ENCODE measurements at regions not wholly inside any gene's neighbourhood (a gene's known extent, or its start where the extent isn't known, plus 50 kb on each side); places are given as distances from the start of the nearest gene placed in this dataset.

DNA sequence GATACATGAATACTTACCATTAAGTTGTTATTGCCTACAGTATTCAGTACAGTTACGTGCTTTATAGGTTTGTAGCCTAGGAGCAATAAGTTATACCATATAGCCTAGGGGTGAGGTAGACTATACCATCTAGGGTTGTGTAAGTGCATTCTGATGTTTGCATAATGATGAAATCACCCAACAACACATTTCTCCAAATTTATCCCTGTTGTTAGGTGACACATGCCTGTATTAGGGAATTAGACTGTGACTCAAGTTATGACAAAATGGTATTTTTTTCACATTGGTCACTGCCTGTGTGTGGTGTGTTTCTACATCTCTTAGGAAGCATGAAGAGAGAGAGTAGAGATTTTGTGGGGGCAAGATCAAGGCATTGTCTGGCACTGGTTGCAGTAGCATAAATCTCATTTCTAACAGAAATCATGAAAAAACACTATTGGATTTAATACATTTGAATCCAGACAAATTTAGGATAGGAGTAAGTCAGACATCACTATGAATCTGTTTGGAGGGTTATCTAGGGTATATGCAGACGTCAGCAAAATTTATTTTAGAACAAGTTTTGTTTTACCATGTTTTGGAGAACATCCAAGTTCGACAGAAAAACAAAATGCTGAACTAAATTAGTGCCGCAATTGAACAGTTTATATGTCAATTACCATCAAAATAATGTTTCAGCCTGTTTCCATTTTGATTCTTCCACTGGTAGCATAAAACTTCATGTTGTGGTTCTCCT, 332.1 kb downstream of the LMO7 start:
- no peaks in the 10 kb centered on the region for H3K27me3 ChIP-seq (ENCODE audit: control insufficient read depth in 2 of 2, insufficient read depth in 2 of 2, low read length in 2 of 2)
- TF ChIP-seq, protein P1, sequence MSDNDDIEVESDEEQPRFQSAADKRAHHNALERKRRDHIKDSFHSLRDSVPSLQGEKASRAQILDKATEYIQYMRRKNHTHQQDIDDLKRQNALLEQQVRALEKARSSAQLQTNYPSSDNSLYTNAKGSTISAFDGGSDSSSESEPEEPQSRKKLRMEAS (IDR thresholded peaks at IDR 0.05; ENCODE audit: insufficient read depth, insufficient read length) = no peak
- TF ChIP-seq FOS (IDR thresholded peaks at IDR 0.05; ENCODE audit: borderline replicate concordance, insufficient read depth, low read length) = no peak
- no peak for TF ChIP-seq POLR2AphosphoS5 (IDR thresholded peaks at IDR 0.05; ENCODE audit: insufficient read depth, low read depth, low read length)
- no peak for TF ChIP-seq CTCF (IDR thresholded peaks at IDR 0.05; ENCODE audit: extremely low read depth in 1 of 2, insufficient read depth in 1 of 2, low read depth in 1 of 2, low read length in 2 of 2)
- TF ChIP-seq POLR2A (IDR thresholded peaks at IDR 0.05; ENCODE audit: low read depth, low read length) = no peak
- no peak for TF ChIP-seq EZH2 (IDR thresholded peaks at IDR 0.05; ENCODE audit: borderline replicate concordance, low read depth, low read length, severe bottlenecking)
- no peak for TF ChIP-seq MYC (IDR thresholded peaks at IDR 0.05; ENCODE audit: low read depth, low read length)
- no peak for TF ChIP-seq GATA2 (IDR thresholded peaks at IDR 0.05; ENCODE audit: insufficient read depth, insufficient read length, low read depth, low read length)
- no peak for TF ChIP-seq JUN (IDR thresholded peaks at IDR 0.05; ENCODE audit: borderline replicate concordance, insufficient read depth, insufficient read length, low read depth)
- H3K27ac ChIP-seq (ENCODE audit: insufficient read depth, low read depth, low read length) = no peak overlapping the region
- H3K36me3 ChIP-seq (ENCODE audit: control insufficient read depth in 2 of 2, extremely low read depth in 1 of 2, insufficient read depth in 2 of 2, low read length in 2 of 2) = no peaks in the 10 kb centered on the region
- intact Hi-C loops (cut with micrococcal nuclease) = no loop called here
- no peaks in the 10 kb centered on the region for H3K4me1 ChIP-seq (ENCODE audit: control insufficient read depth, extremely low read depth, insufficient read depth, low read length)
- H3K9me1 ChIP-seq (replicated peaks; ENCODE audit: control insufficient read depth, extremely low read depth, insufficient read depth, low read length) = no peaks in the 10 kb centered on the region
- CTCF ChIA-PET = no interaction called here
- H3K4me3 ChIP-seq (replicated peaks in 1 of 3; ENCODE audit: insufficient read depth in 1 of 3, low read depth in 1 of 3, low read length in 3 of 3) = no peak overlapping the region
- no peaks in the 10 kb centered on the region for H4K20me1 ChIP-seq (replicated peaks; ENCODE audit: control insufficient read depth, extremely low read depth, insufficient read depth, low read length)
- dilution Hi-C loops (cut with MboI; ENCODE audit: extremely low pct_ligation_motif_present, low sequenced_read_pairs) = no loop called here
- H3K9me3 ChIP-seq (replicated peaks; ENCODE audit: control insufficient read depth, insufficient read depth, low read length) = no peaks in the 10 kb centered on the region
- no TSS peak for BruUV-seq (replicated peaks)
- H3K9ac ChIP-seq (replicated peaks; ENCODE audit: extremely low read depth, insufficient read depth, low read length) = no peak overlapping the region
- H2AFZ ChIP-seq (ENCODE audit: low read depth, low read length) = no peak overlapping the region
- H3K4me2 ChIP-seq (ENCODE audit: insufficient read depth, low read length) = no peak overlapping the region
- no peaks in the 10 kb centered on the region for H3K79me2 ChIP-seq (ENCODE audit: control insufficient read depth, insufficient read depth, low read length)
- POLR2A ChIA-PET = no interaction called here
- DNase-seq (ENCODE audit: low read depth, low spot score) (no peak), FAIRE-seq (no peak)

All from endothelial cell of umbilical vein (primary cell).